ENCODE measurements at regions not wholly inside any gene's neighbourhood (a gene's known extent, or its start where the extent isn't known, plus 50 kb on each side); places are given as distances from the start of the nearest gene placed in this dataset.

GRCh38 chr7:20980232-20980631, 193.5 kb upstream of the SP8 start:
- Histone ChIP-seq H2BK12ac (ENCODE audit: low read length) (no peak overlapping the region), H3K4me1 (ENCODE audit: control insufficient read depth in 2 of 2, insufficient read depth in 1 of 2, low read depth in 1 of 2, low read length in 2 of 2) (peaks cover 0 to under 1% of the 10 kb centered on the region in 2 donors), H3K36me3 (replicated peaks in 1 of 2; ENCODE audit: control insufficient read depth in 2 of 2, insufficient read depth in 2 of 2, low read length in 2 of 2) (no peaks in the 10 kb centered on the region), H3K14ac (ENCODE audit: low read length) (no peak overlapping the region), H2AK5ac (ENCODE audit: low read depth, low read length) (no peak overlapping the region), H4K8ac (ENCODE audit: low read depth, low read length) (no peak overlapping the region), H3K79me1 (ENCODE audit: low read depth, low read length) (no peaks in the 10 kb centered on the region), H3K4ac (ENCODE audit: low read length) (no peak overlapping the region), H4K91ac (ENCODE audit: low read depth, low read length, poor library complexity) (no peak overlapping the region), H2BK5ac (ENCODE audit: low read length) (no peak overlapping the region), H3K4me2 (ENCODE audit: insufficient read depth, low read length, poor library complexity, severe bottlenecking) (no peak overlapping the region), H3K9me3 (replicated peaks in 1 of 2; ENCODE audit: control insufficient read depth in 2 of 2, insufficient read depth in 1 of 2, low read depth in 1 of 2, low read length in 2 of 2) (peaks cover 0 to 2% of the 10 kb centered on the region in 2 donors), H3K18ac (ENCODE audit: low read length) (no peak overlapping the region), H3K27me3 (ENCODE audit: control insufficient read depth in 3 of 3, insufficient read depth in 3 of 3, low read depth in 1 of 3, low read length in 3 of 3) (peaks cover 0 to 2% (median 0%) of the 10 kb centered on the region in 3 experiments), H2BK120ac (ENCODE audit: low read depth, low read length) (no peak overlapping the region), H3K27ac (replicated peaks; ENCODE audit: low read length) (no peak overlapping the region), H3K4me3 (ENCODE audit: low read length in 2 of 2) (no peak overlapping the region), H2BK15ac (ENCODE audit: low read length) (no peak overlapping the region), H2AFZ (ENCODE audit: low read length) (no peak overlapping the region), H3K23ac (ENCODE audit: low read depth, low read length, poor library complexity) (no peak overlapping the region), H3K9ac (ENCODE audit: low read depth, low read length, poor library complexity) (no peak overlapping the region)
- WGBS, 2 donors (ENCODE audit: extremely low coverage in 2 of 2, insufficient read length in 2 of 2, insufficient replicate concordance in 1 of 2), result no CpG with 5 or more reads among the region's 8 CpGs
- DNase-seq (ENCODE audit: low spot score), result no peak

GRCh38 chr7:20980668-20981264, 194.1 kb upstream of the SP8 start:
- Histone ChIP-seq H3K4ac (ENCODE audit: low read length) (no peak overlapping the region), H4K91ac (ENCODE audit: low read depth, low read length, poor library complexity) (no peak overlapping the region), H2BK5ac (ENCODE audit: low read length) (no peak overlapping the region), H2AK5ac (ENCODE audit: low read depth, low read length) (no peak overlapping the region), H3K79me1 (ENCODE audit: low read depth, low read length) (no peaks in the 10 kb centered on the region), H3K9me3 (replicated peaks in 1 of 2; ENCODE audit: control insufficient read depth in 2 of 2, insufficient read depth in 1 of 2, low read depth in 1 of 2, low read length in 2 of 2) (peaks cover 0 to 2% of the 10 kb centered on the region in 2 donors), H3K36me3 (replicated peaks in 1 of 2; ENCODE audit: control insufficient read depth in 2 of 2, insufficient read depth in 2 of 2, low read length in 2 of 2) (no peaks in the 10 kb centered on the region), H3K18ac (ENCODE audit: low read length) (no peak overlapping the region), H3K27me3 (ENCODE audit: control insufficient read depth in 3 of 3, insufficient read depth in 3 of 3, low read depth in 1 of 3, low read length in 3 of 3) (peaks cover 0 to 2% (median 0%) of the 10 kb centered on the region in 3 experiments), H3K14ac (ENCODE audit: low read length) (no peak overlapping the region), H2AFZ (ENCODE audit: low read length) (no peak overlapping the region), H3K9ac (ENCODE audit: low read depth, low read length, poor library complexity) (no peak overlapping the region), H4K8ac (ENCODE audit: low read depth, low read length) (no peak overlapping the region), H2BK120ac (ENCODE audit: low read depth, low read length) (no peak overlapping the region), H3K27ac (replicated peaks; ENCODE audit: low read length) (no peak overlapping the region), H3K4me2 (ENCODE audit: insufficient read depth, low read length, poor library complexity, severe bottlenecking) (no peak overlapping the region), H3K4me3 (ENCODE audit: low read length in 2 of 2) (no peak overlapping the region), H2BK15ac (ENCODE audit: low read length) (no peak overlapping the region), H3K23ac (ENCODE audit: low read depth, low read length, poor library complexity) (no peak overlapping the region), H2BK12ac (ENCODE audit: low read length) (no peak overlapping the region), H3K4me1 (ENCODE audit: control insufficient read depth in 2 of 2, insufficient read depth in 1 of 2, low read depth in 1 of 2, low read length in 2 of 2) (peaks cover 0 to 5% of the 10 kb centered on the region in 2 donors)
- WGBS, 2 donors (ENCODE audit: extremely low coverage in 2 of 2, insufficient read length in 2 of 2, insufficient replicate concordance in 1 of 2), result no CpG with 5 or more reads among the region's 7 CpGs
- DNase-seq (ENCODE audit: low spot score), result no peak

- Histone ChIP-seq H3K36me3 (replicated peaks in 1 of 2; ENCODE audit: control insufficient read depth in 2 of 2, insufficient read depth in 2 of 2, low read length in 2 of 2) (no peaks in the 10 kb centered on the region), H3K79me1 (ENCODE audit: low read depth, low read length) (no peaks in the 10 kb centered on the region), H2AK5ac (ENCODE audit: low read depth, low read length) (no peak overlapping the region), H3K9me3 (replicated peaks in 1 of 2; ENCODE audit: control insufficient read depth in 2 of 2, insufficient read depth in 1 of 2, low read depth in 1 of 2, low read length in 2 of 2) (peaks cover 0 to 5% of the 10 kb centered on the region in 2 donors), H2BK15ac (ENCODE audit: low read length) (no peak overlapping the region), H3K4me1 (ENCODE audit: control insufficient read depth in 2 of 2, insufficient read depth in 1 of 2, low read depth in 1 of 2, low read length in 2 of 2) (peaks cover 0 to 5% of the 10 kb centered on the region in 2 donors), H2BK5ac (ENCODE audit: low read length) (no peak overlapping the region), H3K23ac (ENCODE audit: low read depth, low read length, poor library complexity) (no peak overlapping the region), H3K27ac (replicated peaks; ENCODE audit: low read length) (no peak overlapping the region), H3K27me3 (ENCODE audit: control insufficient read depth in 3 of 3, insufficient read depth in 3 of 3, low read depth in 1 of 3, low read length in 3 of 3) (no peaks in the 10 kb centered on the region), H3K4me3 (ENCODE audit: low read length in 2 of 2) (no peak overlapping the region), H3K9ac (ENCODE audit: low read depth, low read length, poor library complexity) (no peak overlapping the region), H2BK120ac (ENCODE audit: low read depth, low read length) (no peak overlapping the region), H2BK12ac (ENCODE audit: low read length) (no peak overlapping the region), H3K4me2 (ENCODE audit: insufficient read depth, low read length, poor library complexity, severe bottlenecking) (no peak overlapping the region), H4K91ac (ENCODE audit: low read depth, low read length, poor library complexity) (no peak overlapping the region), H3K18ac (ENCODE audit: low read length) (no peak overlapping the region), H3K4ac (ENCODE audit: low read length) (no peak overlapping the region), H4K8ac (ENCODE audit: low read depth, low read length) (no peak overlapping the region), H3K14ac (ENCODE audit: low read length) (no peak overlapping the region), H2AFZ (ENCODE audit: low read length) (no peak overlapping the region)
- DNase-seq (ENCODE audit: low spot score), result no peak
- WGBS, 2 donors (ENCODE audit: extremely low coverage in 2 of 2, insufficient read length in 2 of 2, insufficient replicate concordance in 1 of 2), result 100% methylated on average over 2 of the region's 3 CpGs; no CpG with 5 or more reads in 1 of the 2 donors
Observed at GRCh38 chr7:20988340-20988739, 201.7 kb upstream of the SP8 start.

- Histone ChIP-seq H2AFZ (ENCODE audit: low read length) (no peak overlapping the region), H3K9me3 (replicated peaks in 1 of 2; ENCODE audit: control insufficient read depth in 2 of 2, insufficient read depth in 1 of 2, low read depth in 1 of 2, low read length in 2 of 2) (peaks cover 0 to 6% of the 10 kb centered on the region in 2 donors), H4K8ac (ENCODE audit: low read depth, low read length) (no peak overlapping the region), H4K91ac (ENCODE audit: low read depth, low read length, poor library complexity) (no peak overlapping the region), H3K23ac (ENCODE audit: low read depth, low read length, poor library complexity) (no peak overlapping the region), H3K4ac (ENCODE audit: low read length) (no peak overlapping the region), H2AK5ac (ENCODE audit: low read depth, low read length) (no peak overlapping the region), H2BK5ac (ENCODE audit: low read length) (no peak overlapping the region), H3K9ac (ENCODE audit: low read depth, low read length, poor library complexity) (no peak overlapping the region), H2BK15ac (ENCODE audit: low read length) (no peak overlapping the region), H3K79me1 (ENCODE audit: low read depth, low read length) (no peaks in the 10 kb centered on the region), H3K27me3 (ENCODE audit: control insufficient read depth in 3 of 3, insufficient read depth in 3 of 3, low read depth in 1 of 3, low read length in 3 of 3) (no peaks in the 10 kb centered on the region), H3K14ac (ENCODE audit: low read length) (no peak overlapping the region), H3K27ac (replicated peaks; ENCODE audit: low read length) (no peak overlapping the region), H3K4me3 (ENCODE audit: low read length in 2 of 2) (no peak overlapping the region), H2BK120ac (ENCODE audit: low read depth, low read length) (no peak overlapping the region), H2BK12ac (ENCODE audit: low read length) (no peak overlapping the region), H3K4me1 (ENCODE audit: control insufficient read depth in 2 of 2, insufficient read depth in 1 of 2, low read depth in 1 of 2, low read length in 2 of 2) (no peaks in the 10 kb centered on the region), H3K4me2 (ENCODE audit: insufficient read depth, low read length, poor library complexity, severe bottlenecking) (no peak overlapping the region), H3K36me3 (replicated peaks in 1 of 2; ENCODE audit: control insufficient read depth in 2 of 2, insufficient read depth in 2 of 2, low read length in 2 of 2) (no peaks in the 10 kb centered on the region), H3K18ac (ENCODE audit: low read length) (no peak overlapping the region)
- DNase-seq (ENCODE audit: low spot score), result no peak
Observed at GRCh38 chr7:20991544-20991943, 204.9 kb upstream of the SP8 start.
